Kidney epithelial cell (primary cell): ENCODE measurements at regions not wholly inside any gene's neighbourhood (a gene's known extent, or its start where the extent isn't known, plus 50 kb on each side); places are given as distances from the start of the nearest gene placed in this dataset.

Source experiments
- DNase-seq: peaks from one replicate; pipeline ENCODE4 v3.0.0-alpha.2; 2010; ENCODE audit warnings: low read depth
- H3K27me3 ChIP-seq: 2 replicates; pipeline ENCODE4 v1.6.0; 2011; ENCODE audit warnings: low read length; ENCODE audit not compliant: control insufficient read depth, insufficient read depth
- H3K36me3 ChIP-seq: 2 replicates; pipeline ENCODE4 v1.5.1; 2011; ENCODE audit warnings: low read length; ENCODE audit not compliant: control insufficient read depth, insufficient read depth
- H3K4me3 ChIP-seq: 2 replicates; pipeline ENCODE4 v1.5.1; 2011; ENCODE audit warnings: low read depth, mild to moderate bottlenecking, control low read depth, low read length
- TF ChIP-seq, protein P1 (sequence below): IDR thresholded peaks from 2 replicates; pipeline ENCODE4 v1.5.1; 2011; ENCODE audit warnings: mild to moderate bottlenecking, moderate library complexity, low read length, control low read depth, inconsistent platforms; ENCODE audit not compliant: insufficient read depth, poor library complexity, severe bottlenecking

DNA sequence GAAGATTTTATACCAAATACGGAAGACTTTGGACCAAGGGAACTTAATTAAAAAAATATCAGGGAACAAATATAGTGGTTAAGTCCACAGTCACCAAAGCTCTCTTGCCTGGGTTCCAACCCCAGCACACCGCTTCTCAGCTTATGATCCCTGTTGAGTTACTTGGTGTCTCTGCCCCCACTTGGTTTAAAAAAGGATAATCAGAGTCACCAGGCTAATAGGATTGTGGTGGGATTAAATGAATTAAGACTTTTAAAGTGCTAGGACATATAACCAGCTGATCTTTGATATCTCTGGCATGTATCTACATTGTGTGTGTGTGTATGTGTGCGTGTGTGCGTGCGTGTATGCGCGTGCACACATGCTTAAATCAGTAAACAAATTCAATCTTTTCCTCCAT is 474.7 kb upstream of the DAB1 start:
- TF ChIP-seq, protein P1, sequence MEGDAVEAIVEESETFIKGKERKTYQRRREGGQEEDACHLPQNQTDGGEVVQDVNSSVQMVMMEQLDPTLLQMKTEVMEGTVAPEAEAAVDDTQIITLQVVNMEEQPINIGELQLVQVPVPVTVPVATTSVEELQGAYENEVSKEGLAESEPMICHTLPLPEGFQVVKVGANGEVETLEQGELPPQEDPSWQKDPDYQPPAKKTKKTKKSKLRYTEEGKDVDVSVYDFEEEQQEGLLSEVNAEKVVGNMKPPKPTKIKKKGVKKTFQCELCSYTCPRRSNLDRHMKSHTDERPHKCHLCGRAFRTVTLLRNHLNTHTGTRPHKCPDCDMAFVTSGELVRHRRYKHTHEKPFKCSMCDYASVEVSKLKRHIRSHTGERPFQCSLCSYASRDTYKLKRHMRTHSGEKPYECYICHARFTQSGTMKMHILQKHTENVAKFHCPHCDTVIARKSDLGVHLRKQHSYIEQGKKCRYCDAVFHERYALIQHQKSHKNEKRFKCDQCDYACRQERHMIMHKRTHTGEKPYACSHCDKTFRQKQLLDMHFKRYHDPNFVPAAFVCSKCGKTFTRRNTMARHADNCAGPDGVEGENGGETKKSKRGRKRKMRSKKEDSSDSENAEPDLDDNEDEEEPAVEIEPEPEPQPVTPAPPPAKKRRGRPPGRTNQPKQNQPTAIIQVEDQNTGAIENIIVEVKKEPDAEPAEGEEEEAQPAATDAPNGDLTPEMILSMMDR: no peak
- DNase-seq: no peak
- H3K4me3 ChIP-seq: no peak overlapping the region
- H3K36me3 ChIP-seq: no peaks in the 10 kb centered on the region
- H3K27me3 ChIP-seq: no peaks in the 10 kb centered on the region

DNA sequence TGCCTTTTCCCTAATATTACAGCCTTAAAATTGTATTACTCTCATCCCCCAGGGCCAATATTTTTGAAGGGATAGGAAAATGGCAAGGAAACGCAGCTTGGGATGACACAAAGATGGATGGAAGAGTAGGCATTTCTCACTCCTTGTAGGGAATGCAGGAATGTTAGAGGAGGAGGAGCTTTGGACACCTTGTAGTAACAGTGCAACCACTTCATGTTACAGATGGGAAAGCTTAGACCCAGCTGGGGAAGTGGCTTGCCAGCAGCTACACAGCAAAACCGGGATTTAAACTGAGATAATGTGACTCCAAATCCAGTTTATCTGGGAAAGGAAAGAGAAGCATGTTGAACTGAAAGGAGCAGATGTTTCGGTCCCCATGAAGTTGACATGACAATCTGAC is 473.7 kb upstream of the DAB1 start:
- Histone ChIP-seq H3K27me3 (no peaks in the 10 kb centered on the region), H3K36me3 (no peaks in the 10 kb centered on the region), H3K4me3 (no peak overlapping the region)
- DNase-seq: no peak
- TF ChIP-seq, protein P1: no peak

DNA sequence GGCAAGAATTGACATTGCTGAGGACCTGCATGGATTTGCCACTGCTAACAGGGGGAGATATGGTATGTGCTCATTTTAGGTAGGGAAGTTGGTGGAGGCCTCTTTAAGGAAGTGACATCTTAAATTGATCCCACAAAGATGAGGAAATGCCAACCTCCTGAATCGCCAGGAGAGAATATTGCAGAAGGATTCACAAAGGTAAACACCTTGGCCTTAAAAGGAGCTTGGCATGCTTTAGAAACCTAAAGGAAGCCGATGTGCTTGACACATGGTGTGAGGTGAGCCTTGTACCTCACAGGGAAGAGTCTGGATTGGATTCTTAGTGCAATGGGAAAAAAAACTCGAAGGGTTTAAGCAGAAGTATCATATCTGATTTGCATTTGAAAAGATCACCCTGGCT is 470.5 kb upstream of the DAB1 start:
- TF ChIP-seq, protein P1: no peak
- no peaks in the 10 kb centered on the region for H3K27me3 ChIP-seq
- H3K4me3 ChIP-seq: no peak overlapping the region
- no peaks in the 10 kb centered on the region for H3K36me3 ChIP-seq
- DNase-seq: no peak

DNA sequence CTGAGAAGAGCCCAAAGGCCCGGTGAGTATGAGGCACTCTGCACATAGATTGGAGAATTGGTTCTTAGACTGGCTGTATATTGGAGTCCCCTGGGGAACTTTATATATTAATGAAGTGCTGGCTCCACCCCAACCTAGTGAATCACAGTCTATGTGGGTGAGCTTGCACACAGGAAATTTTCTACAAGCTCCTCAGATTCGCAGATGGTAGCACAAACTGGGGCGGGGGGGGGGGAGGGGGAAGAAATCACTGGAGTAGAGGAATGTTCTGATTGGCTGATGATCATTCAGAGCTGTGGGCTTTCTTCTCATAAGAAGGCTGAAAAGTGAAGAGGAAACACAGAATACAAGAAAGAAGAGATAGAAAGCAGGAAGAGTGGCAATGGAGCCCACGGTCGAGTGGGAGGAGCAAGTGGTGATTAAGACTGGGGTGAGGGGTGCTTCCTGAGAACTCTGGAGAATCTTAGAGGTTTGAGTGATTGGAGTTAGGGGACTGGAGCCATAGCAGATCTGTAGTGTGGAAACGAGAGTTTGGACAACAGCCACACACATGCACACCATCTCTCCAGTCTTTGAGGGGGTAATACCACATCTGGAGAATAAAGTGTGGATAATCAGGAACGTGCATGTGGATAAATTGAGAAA is 465.9 kb upstream of the DAB1 start:
- no peaks in the 10 kb centered on the region for H3K36me3 ChIP-seq
- TF ChIP-seq, protein P1: no peak
- H3K4me3 ChIP-seq: no peak overlapping the region
- no peak for DNase-seq
- H3K27me3 ChIP-seq: no peaks in the 10 kb centered on the region

DNA sequence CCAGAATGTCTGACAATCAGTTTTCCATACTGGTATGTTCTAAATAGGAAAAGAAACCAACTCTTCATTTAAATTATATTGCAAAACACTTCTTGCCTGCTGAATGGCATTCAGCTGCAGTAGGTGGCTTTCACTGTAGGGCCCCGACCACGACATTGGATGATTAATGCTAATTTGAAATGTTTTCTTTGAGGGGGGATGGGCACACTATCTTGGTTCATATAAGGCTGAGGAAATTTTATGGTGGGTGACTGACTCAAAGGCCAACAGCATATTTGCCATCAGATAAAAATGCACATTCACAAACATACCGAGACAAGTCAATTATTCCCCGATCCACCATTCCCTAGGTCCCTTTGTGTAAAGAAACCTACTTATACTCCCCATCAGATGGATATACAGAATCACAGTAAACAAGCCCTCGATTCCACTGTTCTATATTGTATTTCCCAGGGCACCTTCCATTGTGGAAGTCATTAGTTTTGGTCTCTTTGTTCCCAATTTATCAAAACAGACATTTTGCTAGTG is 464.2 kb upstream of the DAB1 start:
- no peak for DNase-seq
- Histone ChIP-seq H3K4me3 (no peak overlapping the region), H3K36me3 (no peaks in the 10 kb centered on the region), H3K27me3 (no peaks in the 10 kb centered on the region)
- TF ChIP-seq, protein P1: no peak

DNA sequence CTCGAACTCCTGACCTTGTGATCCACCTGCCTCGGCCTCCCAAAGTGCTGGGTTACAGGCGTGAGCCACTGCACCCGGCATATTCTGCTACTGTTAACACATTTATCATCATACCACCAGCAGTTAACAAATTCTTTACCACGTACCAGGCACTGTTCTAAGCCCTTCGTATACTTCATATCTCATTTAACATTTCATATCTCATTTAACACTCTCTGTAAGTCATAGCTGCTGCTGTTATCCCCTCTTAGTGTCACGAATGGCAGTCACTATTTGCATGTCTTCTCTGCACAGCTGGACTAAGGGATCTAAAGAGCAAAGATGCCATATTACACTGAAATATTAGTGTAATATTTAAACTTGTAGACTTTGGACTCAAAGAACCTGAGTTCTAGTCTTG is 462.5 kb upstream of the DAB1 start:
- no peak overlapping the region for H3K4me3 ChIP-seq
- H3K36me3 ChIP-seq: no peaks in the 10 kb centered on the region
- H3K27me3 ChIP-seq: no peaks in the 10 kb centered on the region
- no peak for DNase-seq
- TF ChIP-seq, protein P1: no peak
